Mesenchymal stem cell (in vitro differentiated cells and primary cell): ENCODE measurements at regions not wholly inside any gene's neighbourhood (a gene's known extent, or its start where the extent isn't known, plus 50 kb on each side); places are given as distances from the start of the nearest gene placed in this dataset.
A peak's percentile ranks its signal among the peaks of the same experiment; 100 is the strongest.

Experiments used
- DNase-seq: peaks from one replicate; pipeline ENCODE4 v3.0.0-alpha.2; 2013
- H2AFZ ChIP-seq: one replicate; pipeline ENCODE4 v1.6.1; 2013; ENCODE audit warnings: low read depth, mild to moderate bottlenecking, control low read depth, inconsistent platforms, low read length, moderate library complexity
- H2AK5ac ChIP-seq: 2 replicates; pipeline ENCODE4 v1.6.1; 2013; ENCODE audit warnings: low read length, moderate library complexity, mild to moderate bottlenecking, inconsistent platforms; ENCODE audit not compliant: severe bottlenecking
- H2BK120ac ChIP-seq: one replicate; pipeline ENCODE4 v1.6.1; 2013; ENCODE audit warnings: low read depth, mild to moderate bottlenecking, inconsistent platforms, low read length, moderate library complexity
- H2BK12ac ChIP-seq, 2 experiments: one replicate each; pipeline ENCODE4 v1.6.1; 2013; ENCODE audit warnings: inconsistent platforms in 2 of 2, low read length in 2 of 2, mild to moderate bottlenecking in 2 of 2, moderate library complexity in 2 of 2, control low read depth in 1 of 2
- H2BK15ac ChIP-seq: one replicate; pipeline ENCODE4 v1.6.1; 2013; ENCODE audit warnings: mild to moderate bottlenecking, low read depth, inconsistent platforms; ENCODE audit not compliant: poor library complexity, severe bottlenecking
- H2BK5ac ChIP-seq: 2 replicates; pipeline ENCODE4 v1.6.1; 2013; ENCODE audit warnings: low read depth, mild to moderate bottlenecking, low read length, control low read depth, inconsistent platforms; ENCODE audit not compliant: poor library complexity, severe bottlenecking
- H3K14ac ChIP-seq, 2 experiments: one replicate each; pipeline ENCODE4 v1.6.1; 2013; ENCODE audit warnings: inconsistent platforms in 2 of 2, low read length in 2 of 2, control low read depth in 1 of 2, mild to moderate bottlenecking in 1 of 2, moderate library complexity in 1 of 2
- H3K18ac ChIP-seq, 2 experiments: one replicate each; pipeline ENCODE4 v1.6.1; 2013; ENCODE audit warnings: inconsistent platforms in 2 of 2, low read length in 2 of 2, control low read depth in 1 of 2, low read depth in 1 of 2, mild to moderate bottlenecking in 1 of 2
- H3K23ac ChIP-seq, 2 experiments: one replicate each; pipeline ENCODE4 v1.6.1; 2013; ENCODE audit warnings: inconsistent platforms in 2 of 2, low read length in 2 of 2, mild to moderate bottlenecking in 2 of 2, moderate library complexity in 2 of 2, control low read depth in 1 of 2
- H3K27ac ChIP-seq: 2 replicates; pipeline ENCODE4 v1.5.1; 2013; ENCODE audit warnings: mild to moderate bottlenecking, moderate library complexity, low read length, control low read depth, inconsistent platforms; ENCODE audit not compliant: poor library complexity, severe bottlenecking
- H3K27me3 ChIP-seq, 2 experiments: 2 replicates each; pipeline versions ENCODE4 v1.6.1 to v1.7.0; 2013; ENCODE audit warnings: low read length in 2 of 2, mild to moderate bottlenecking in 2 of 2, moderate library complexity in 2 of 2, control low read depth in 1 of 2, inconsistent platforms in 1 of 2; ENCODE audit not compliant: control insufficient read depth in 1 of 2, insufficient read depth in 1 of 2
- H3K36me3 ChIP-seq, 2 experiments: 2 replicates each; pipeline versions ENCODE4 v1.6.1 to v1.7.0; 2013; ENCODE audit warnings: low read length in 2 of 2, control low read depth in 1 of 2, inconsistent platforms in 1 of 2, low read depth in 1 of 2, mild to moderate bottlenecking in 1 of 2; ENCODE audit not compliant: insufficient read depth in 2 of 2, control insufficient read depth in 1 of 2
- H3K4ac ChIP-seq, 2 experiments: one replicate each; pipeline ENCODE4 v1.6.1; 2013; ENCODE audit warnings: inconsistent platforms in 2 of 2, low read length in 2 of 2, mild to moderate bottlenecking in 2 of 2, moderate library complexity in 2 of 2, control low read depth in 1 of 2, low read depth in 1 of 2
- H3K4me1 ChIP-seq: 2 replicates; pipeline ENCODE4 v1.6.1; 2013; ENCODE audit warnings: low read depth, low read length, control low read depth; ENCODE audit not compliant: control insufficient read depth, insufficient read depth
- H3K4me2 ChIP-seq: 2 replicates; pipeline ENCODE4 v1.6.1; 2013; ENCODE audit warnings: low read length, mild to moderate bottlenecking, inconsistent platforms; ENCODE audit not compliant: poor library complexity, severe bottlenecking
- H3K4me3 ChIP-seq, 2 experiments: 2 replicates each; pipeline versions ENCODE4 v1.5.1 to v1.7.0; 2013; ENCODE audit warnings: low read length in 2 of 2, mild to moderate bottlenecking in 2 of 2, control low read depth in 1 of 2, low read depth in 1 of 2; ENCODE audit not compliant: insufficient read depth in 1 of 2
- H3K79me1 ChIP-seq: replicated peaks from 2 replicates; pipeline ENCODE4 v1.6.1; 2013; ENCODE audit warnings: mild to moderate bottlenecking, control low read depth, low read length, inconsistent platforms; ENCODE audit not compliant: poor library complexity, severe bottlenecking
- H3K9ac ChIP-seq: 2 replicates; pipeline ENCODE4 v1.7.0; 2013; ENCODE audit warnings: mild to moderate bottlenecking, low read length, moderate library complexity
- H3K9me3 ChIP-seq: 2 replicates; pipeline ENCODE4 v1.7.0; 2013; ENCODE audit warnings: mild to moderate bottlenecking, low read length; ENCODE audit not compliant: control insufficient read depth
- H4K8ac ChIP-seq: one replicate; pipeline ENCODE4 v1.6.1; 2013; ENCODE audit warnings: inconsistent platforms, mild to moderate bottlenecking, low read length, moderate library complexity
- H4K91ac ChIP-seq: one replicate; pipeline ENCODE4 v1.6.1; 2013; ENCODE audit warnings: mild to moderate bottlenecking, low read length, inconsistent platforms
- WGBS: methylation state at CpG from one replicate; pipeline ENCODE4 v1.1.7; 2013; ENCODE audit warnings: mixed read lengths; 5-methylcytosine and 5-hydroxymethylcytosine counted together

- Histone ChIP-seq H3K4me2 (no peak overlapping the region), H3K14ac (no peak overlapping the region), H3K23ac (no peak overlapping the region), H2AFZ (no peak overlapping the region), H2BK15ac (no peak overlapping the region), H3K79me1 (no peaks in the 10 kb centered on the region), H2BK120ac (no peak overlapping the region), H4K91ac (no peak overlapping the region), H3K4ac (no peak overlapping the region), H3K18ac (no peak overlapping the region), H3K27ac (no peak overlapping the region), H4K8ac (no peak overlapping the region), H2BK5ac (no peak overlapping the region), H2BK12ac (no peak overlapping the region), H3K4me3 (no peak overlapping the region), H2AK5ac (no peak overlapping the region), H3K36me3 (no peaks in the 10 kb centered on the region), H3K4me1 (no peaks in the 10 kb centered on the region), H3K9me3 (no peaks in the 10 kb centered on the region), H3K9ac (no peak overlapping the region), H3K27me3 (no peaks in the 10 kb centered on the region)
- WGBS = 55% methylated on average over 4 of the region's 7 CpGs
- peak; percentile 32 for DNase-seq
These were observed 322.1 kb upstream of the CHAC2 start for GRCh38 chr2:53445383-53446070.

GRCh38 chr2:53442783-53443182, 324.8 kb upstream of the CHAC2 start:
- Histone ChIP-seq H3K27ac (no peak overlapping the region), H3K23ac (no peak overlapping the region), H3K18ac (no peak overlapping the region), H3K79me1 (no peaks in the 10 kb centered on the region), H3K4me1 (no peaks in the 10 kb centered on the region), H2BK15ac (no peak overlapping the region), H3K4ac (no peak overlapping the region), H3K27me3 (no peaks in the 10 kb centered on the region), H2BK5ac (peak overlapping the region; percentile 3), H2AK5ac (no peak overlapping the region), H3K9ac (no peak overlapping the region), H2BK12ac (no peak overlapping the region), H4K8ac (no peak overlapping the region), H2BK120ac (no peak overlapping the region), H3K36me3 (no peaks in the 10 kb centered on the region), H3K4me3 (no peak overlapping the region), H2AFZ (no peak overlapping the region), H4K91ac (no peak overlapping the region), H3K9me3 (no peaks in the 10 kb centered on the region), H3K14ac (peak overlapping the region in 1 of 2 experiments; percentile 65), H3K4me2 (no peak overlapping the region)
- DNase-seq = no peak
- WGBS = 81% methylated on average over 4 of the region's 4 CpGs

GRCh38 chr2:53442093-53442492, 325.5 kb upstream of the CHAC2 start:
- H2BK120ac ChIP-seq = no peak overlapping the region
- H4K8ac ChIP-seq = no peak overlapping the region
- no peak overlapping the region for H3K27ac ChIP-seq
- DNase-seq = no peak
- H2AFZ ChIP-seq = no peak overlapping the region
- H2BK12ac ChIP-seq = no peak overlapping the region
- H3K4me3 ChIP-seq = no peak overlapping the region
- H2BK5ac ChIP-seq = no peak overlapping the region
- H4K91ac ChIP-seq = no peak overlapping the region
- H3K4me2 ChIP-seq = no peak overlapping the region
- no peak overlapping the region for H3K14ac ChIP-seq
- no peaks in the 10 kb centered on the region for H3K27me3 ChIP-seq
- no peak overlapping the region for H3K23ac ChIP-seq
- H3K79me1 ChIP-seq = no peaks in the 10 kb centered on the region
- H3K9ac ChIP-seq = no peak overlapping the region
- no peak overlapping the region for H2AK5ac ChIP-seq
- no peak overlapping the region for H3K4ac ChIP-seq
- no peak overlapping the region for H3K18ac ChIP-seq
- no peaks in the 10 kb centered on the region for H3K4me1 ChIP-seq
- H3K9me3 ChIP-seq = no peaks in the 10 kb centered on the region
- H2BK15ac ChIP-seq = no peak overlapping the region
- no peaks in the 10 kb centered on the region for H3K36me3 ChIP-seq

GRCh38 chr2:53438692-53439091, 328.9 kb upstream of the CHAC2 start:
- no peaks in the 10 kb centered on the region for H3K79me1 ChIP-seq
- H3K4ac ChIP-seq = no peak overlapping the region
- no peak overlapping the region for H2BK120ac ChIP-seq
- no peaks in the 10 kb centered on the region for H3K4me1 ChIP-seq
- no peak overlapping the region for H4K91ac ChIP-seq
- no peak for DNase-seq
- H3K18ac ChIP-seq = no peak overlapping the region
- no peaks in the 10 kb centered on the region for H3K36me3 ChIP-seq
- no peak overlapping the region for H2BK12ac ChIP-seq
- no peaks in the 10 kb centered on the region for H3K9me3 ChIP-seq
- no peak overlapping the region for H4K8ac ChIP-seq
- H2AK5ac ChIP-seq = no peak overlapping the region
- no peak overlapping the region for H3K27ac ChIP-seq
- no peak overlapping the region for H3K23ac ChIP-seq
- H2BK5ac ChIP-seq = no peak overlapping the region
- H3K4me3 ChIP-seq = no peak overlapping the region
- no peaks in the 10 kb centered on the region for H3K27me3 ChIP-seq
- no peak overlapping the region for H2AFZ ChIP-seq
- no peak overlapping the region for H2BK15ac ChIP-seq
- H3K4me2 ChIP-seq = no peak overlapping the region
- WGBS = 75% methylated on average over 1 of the region's 1 CpG
- no peak overlapping the region for H3K9ac ChIP-seq
- no peak overlapping the region for H3K14ac ChIP-seq
